GM12874 (cell line): ENCODE measurements at regions not wholly inside any gene's neighbourhood (a gene's known extent, or its start where the extent isn't known, plus 50 kb on each side); places are given as distances from the start of the nearest gene placed in this dataset.

Experiments used
- TF ChIP-seq, protein P1 (sequence below): IDR thresholded peaks from 2 replicates; pipeline ENCODE4 v1.5.1; 2011; ENCODE audit warnings: low read depth, mild to moderate bottlenecking, control low read depth, low read length, moderate library complexity; ENCODE audit not compliant: insufficient read depth

DNA sequence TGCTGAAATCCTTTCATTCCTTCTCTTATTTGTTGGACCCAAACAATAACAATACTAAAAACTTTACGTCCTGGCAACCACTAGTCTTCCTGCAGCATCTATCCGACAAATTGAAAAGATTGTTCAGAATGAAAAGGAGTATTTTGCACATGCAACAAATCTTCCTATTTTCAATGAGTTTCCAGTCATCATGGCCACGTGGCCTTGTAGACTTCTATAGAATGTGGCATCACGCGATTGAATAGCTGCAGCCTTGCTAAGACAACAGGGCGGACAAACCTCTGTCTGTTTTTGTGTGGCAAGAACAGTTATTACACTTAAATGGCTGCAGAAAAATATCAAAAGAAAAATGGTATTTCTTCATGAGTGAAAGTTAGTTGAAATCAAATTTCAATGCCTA lies 297.9 kb upstream of the LCORL start:
- TF ChIP-seq, protein P1, sequence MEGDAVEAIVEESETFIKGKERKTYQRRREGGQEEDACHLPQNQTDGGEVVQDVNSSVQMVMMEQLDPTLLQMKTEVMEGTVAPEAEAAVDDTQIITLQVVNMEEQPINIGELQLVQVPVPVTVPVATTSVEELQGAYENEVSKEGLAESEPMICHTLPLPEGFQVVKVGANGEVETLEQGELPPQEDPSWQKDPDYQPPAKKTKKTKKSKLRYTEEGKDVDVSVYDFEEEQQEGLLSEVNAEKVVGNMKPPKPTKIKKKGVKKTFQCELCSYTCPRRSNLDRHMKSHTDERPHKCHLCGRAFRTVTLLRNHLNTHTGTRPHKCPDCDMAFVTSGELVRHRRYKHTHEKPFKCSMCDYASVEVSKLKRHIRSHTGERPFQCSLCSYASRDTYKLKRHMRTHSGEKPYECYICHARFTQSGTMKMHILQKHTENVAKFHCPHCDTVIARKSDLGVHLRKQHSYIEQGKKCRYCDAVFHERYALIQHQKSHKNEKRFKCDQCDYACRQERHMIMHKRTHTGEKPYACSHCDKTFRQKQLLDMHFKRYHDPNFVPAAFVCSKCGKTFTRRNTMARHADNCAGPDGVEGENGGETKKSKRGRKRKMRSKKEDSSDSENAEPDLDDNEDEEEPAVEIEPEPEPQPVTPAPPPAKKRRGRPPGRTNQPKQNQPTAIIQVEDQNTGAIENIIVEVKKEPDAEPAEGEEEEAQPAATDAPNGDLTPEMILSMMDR, result no peak

DNA sequence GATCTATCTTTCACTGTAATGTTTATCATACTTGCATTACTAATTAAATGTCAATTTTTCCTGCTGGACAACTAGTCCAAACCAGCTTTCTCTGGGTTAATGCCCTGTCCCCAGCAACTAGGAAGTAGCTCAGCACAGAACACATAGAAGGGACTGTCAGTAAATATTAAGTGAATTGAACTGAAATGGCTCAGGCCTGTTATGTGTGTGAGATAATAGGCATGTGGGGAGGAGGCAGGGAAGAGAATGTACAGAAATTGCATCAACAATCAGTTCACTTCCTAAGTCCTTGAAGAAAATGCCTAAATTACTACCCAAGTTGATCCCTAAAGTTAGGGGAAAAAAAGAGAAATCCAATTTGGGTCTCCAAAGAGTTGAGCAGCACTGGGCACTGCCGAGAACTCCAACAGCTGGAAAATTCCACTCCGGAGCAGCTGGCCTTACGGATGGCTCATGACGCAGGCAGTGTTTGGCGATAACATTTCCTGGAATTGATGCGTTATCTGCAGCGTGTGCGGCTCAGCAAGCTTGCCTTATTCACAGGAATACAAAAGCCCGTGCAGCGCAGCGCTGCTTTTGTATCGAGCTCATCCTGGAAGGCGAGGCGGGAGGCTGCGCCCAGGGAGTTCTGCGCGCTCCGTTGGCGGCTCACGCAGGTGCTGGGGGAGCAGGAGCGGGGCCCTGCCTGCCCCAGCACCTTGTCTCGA lies 297.3 kb upstream of the LCORL start:
- TF ChIP-seq, protein P1, result no peak

DNA sequence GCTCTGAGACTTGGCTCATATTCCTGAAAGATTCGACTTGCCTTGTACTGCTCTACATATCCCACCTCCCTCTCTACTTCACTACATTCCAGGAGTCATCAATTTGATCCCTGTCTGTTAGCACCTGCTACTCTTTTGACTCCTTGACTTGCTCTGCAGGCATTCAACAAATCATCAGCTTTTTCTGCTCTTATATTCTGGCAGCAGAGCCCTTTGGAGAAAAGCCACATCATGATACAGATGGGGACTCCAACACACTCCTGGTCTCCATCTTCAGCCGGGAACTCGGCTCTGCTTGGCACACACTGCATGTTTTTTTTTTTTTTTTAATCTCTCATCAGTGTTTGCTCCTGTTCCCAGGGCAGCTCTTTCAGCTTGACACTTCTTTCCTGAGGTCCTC lies 293.2 kb upstream of the LCORL start:
- TF ChIP-seq, protein P1, result no peak

DNA sequence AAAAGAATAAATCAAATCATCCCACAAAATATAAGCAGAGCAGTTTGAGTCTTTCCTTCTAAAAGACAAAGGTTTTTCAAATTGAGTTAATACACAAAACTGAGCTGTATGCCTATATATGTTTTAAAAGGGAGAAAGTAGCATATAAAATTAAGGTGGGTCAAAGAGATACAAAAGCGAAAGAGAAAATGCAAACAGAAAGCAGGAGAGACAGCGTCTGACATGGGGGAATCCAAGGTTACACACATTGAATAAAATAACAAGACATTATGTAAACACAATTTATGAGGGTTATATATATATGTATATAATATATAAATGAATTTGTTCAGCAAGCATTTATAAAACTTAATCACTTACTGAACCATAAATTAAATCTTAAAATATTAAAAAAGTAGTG lies 276.1 kb upstream of the LCORL start:
- TF ChIP-seq, protein P1, result no peak

DNA sequence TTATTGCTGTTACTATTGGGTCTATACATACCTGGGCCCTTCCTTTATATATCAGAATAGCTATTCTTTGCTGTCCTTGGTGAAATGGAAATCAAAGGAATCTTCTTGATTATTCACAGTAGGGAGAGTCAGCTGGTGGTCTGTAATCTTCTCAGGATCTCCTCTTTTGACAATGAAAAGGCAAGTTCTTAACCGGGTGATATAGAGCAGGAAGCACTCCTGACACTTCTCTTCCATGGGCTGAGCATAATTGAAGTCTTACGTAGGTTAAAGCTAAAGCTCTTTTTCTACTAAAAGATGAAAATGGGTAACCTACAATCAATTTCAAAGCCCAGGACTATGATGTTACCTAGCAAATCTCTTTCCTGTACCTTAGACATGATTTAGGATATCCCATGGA lies 274.9 kb upstream of the LCORL start:
- TF ChIP-seq, protein P1, result no peak

DNA sequence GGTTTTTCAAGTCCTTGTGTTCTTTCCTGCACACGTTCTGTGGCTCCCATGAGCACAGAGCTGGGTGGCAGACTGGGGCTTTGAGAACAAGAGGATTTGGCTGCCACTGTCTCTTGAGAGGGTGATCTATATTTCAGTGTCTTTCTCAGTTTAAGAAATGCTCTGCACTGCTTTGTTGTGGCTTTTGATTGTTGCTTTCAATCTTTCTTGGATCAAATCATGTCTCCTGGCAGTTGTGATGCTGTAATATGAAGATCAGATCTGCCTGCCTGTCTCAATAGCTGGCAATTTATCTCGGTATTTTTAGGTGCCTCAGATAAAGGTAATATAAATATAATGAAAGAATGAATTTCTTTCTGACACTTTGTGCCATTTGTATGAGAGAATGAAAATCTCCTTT lies 273.3 kb upstream of the LCORL start:
- TF ChIP-seq, protein P1, result no peak

DNA sequence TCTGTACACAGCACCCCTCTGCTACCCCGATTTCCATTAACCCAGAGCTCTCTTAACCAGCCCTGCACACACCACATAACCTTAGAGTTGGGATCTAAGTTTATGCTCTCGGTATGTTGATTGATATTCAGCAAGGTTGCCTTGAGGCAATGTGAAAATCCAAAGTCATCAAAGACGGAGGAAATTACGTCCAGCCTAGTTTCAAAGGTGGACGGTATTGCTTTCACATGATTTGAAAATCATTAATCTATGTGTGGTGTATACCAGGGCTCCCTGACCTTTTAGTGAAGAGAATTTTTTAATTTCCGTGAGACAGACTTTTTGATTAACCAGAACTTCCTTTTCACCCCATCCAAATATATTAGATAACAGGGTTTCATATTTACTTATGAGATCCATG lies 272.5 kb upstream of the LCORL start:
- TF ChIP-seq, protein P1, result no peak

DNA sequence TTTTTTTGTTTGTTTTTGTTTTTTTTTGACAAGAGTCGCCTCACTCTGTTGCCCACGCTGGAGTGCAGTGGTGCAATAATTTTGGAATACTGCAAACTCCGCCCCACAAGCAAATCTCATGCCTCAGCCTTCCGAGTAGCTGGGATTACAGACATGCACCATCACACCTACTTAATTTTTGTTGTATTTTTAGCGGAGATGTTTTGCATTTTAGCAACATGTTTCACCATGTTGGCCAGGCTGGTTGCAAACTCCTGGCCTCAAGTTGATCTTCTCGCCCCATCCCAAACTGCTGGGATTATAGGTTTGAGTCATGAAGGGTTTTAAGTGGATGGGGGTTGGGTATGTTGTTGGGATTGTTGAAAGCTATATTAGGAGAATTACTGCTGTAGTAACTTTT lies 270.9 kb upstream of the LCORL start:
- TF ChIP-seq, protein P1, result no peak
